IMR-90 (cell line): ENCODE measurements at regions not wholly inside any gene's neighbourhood (a gene's known extent, or its start where the extent isn't known, plus 50 kb on each side); places are given as distances from the start of the nearest gene placed in this dataset.
"Not testable (repeated sequence)": the region's sequence is repeated elsewhere in the genome, so short reads cannot be mapped to it uniquely, and the experiment has no call there.

Source experiments
- ATAC-seq: fragments of 200-7000 bp; cut with Tn5 transposase; 2 replicates; pipeline ENCODE4 v1.9.1; 2020; ENCODE audit warnings: low read depth, mild to moderate bottlenecking, moderate library complexity
- BruUV-seq: library from RNA; stranded (reverse); fragments of 400-500 nt; replicated peaks from 2 replicates; lab custom pipeline; 2021; lab: Mats Ljungman, UMichigan
- CTCF ChIA-PET: fragments of 300-600 bp; formaldehyde crosslinking; extraction: SDS; loops from one replicate; lab custom pipeline; 2021; ENCODE audit warnings: antibody characterized with exemption; lab: Yijun Ruan, JAX
- POLR2A ChIA-PET: fragments of 300-600 bp; sonication (Branson Sonifier 250); formaldehyde crosslinking; loops from one replicate; lab custom pipeline; 2022; ENCODE audit warnings: antibody characterized with exemption; ENCODE audit not compliant: unreplicated experiment; lab: Charles Lee
- DNase-seq: peaks from one replicate; pipeline ENCODE4 v3.0.0; 2013
- H2AFZ ChIP-seq: replicated peaks from 2 replicates; pipeline ENCODE3; 2013; ENCODE audit warnings: low read length, mild to moderate bottlenecking; ENCODE audit not compliant: poor library complexity
- H2AK5ac ChIP-seq: 2 replicates; pipeline ENCODE4 v1.6.1; 2013; ENCODE audit warnings: low read depth, low read length, inconsistent platforms
- H2AK9ac ChIP-seq: replicated peaks from 2 replicates; pipeline ENCODE3; 2013; ENCODE audit warnings: mild to moderate bottlenecking, low read depth, low read length, moderate library complexity; ENCODE audit not compliant: poor library complexity
- H2BK120ac ChIP-seq: 2 replicates; pipeline ENCODE4 v1.6.1; 2013; ENCODE audit warnings: low read depth, low read length, inconsistent platforms
- H2BK15ac ChIP-seq: 3 replicates; pipeline ENCODE4 v1.6.1; 2013; ENCODE audit warnings: low read depth, low read length, inconsistent platforms
- H2BK20ac ChIP-seq: 2 replicates; pipeline ENCODE4 v1.6.1; 2013; ENCODE audit warnings: low read depth, mild to moderate bottlenecking, inconsistent platforms, low read length, moderate library complexity
- H2BK5ac ChIP-seq: 2 replicates; pipeline ENCODE4 v1.6.1; 2013; ENCODE audit warnings: mild to moderate bottlenecking, low read depth, low read length, inconsistent platforms; ENCODE audit not compliant: poor library complexity, severe bottlenecking
- H3K14ac ChIP-seq: replicated peaks from 2 replicates; pipeline ENCODE4 v1.6.1; 2013; ENCODE audit warnings: low read depth, low read length, inconsistent platforms
- H3K18ac ChIP-seq: 2 replicates; pipeline ENCODE4 v1.6.1; 2013; ENCODE audit warnings: low read depth, low read length, control low read depth
- H3K23ac ChIP-seq: 2 replicates; pipeline ENCODE4 v1.6.1; 2013; ENCODE audit warnings: low read depth, low read length, inconsistent platforms
- H3K27ac ChIP-seq: 2 replicates; pipeline ENCODE4 v1.5.1; 2013; ENCODE audit warnings: mild to moderate bottlenecking, control low read depth, low read length; ENCODE audit not compliant: insufficient read depth
- H3K27me3 ChIP-seq: 2 replicates; pipeline ENCODE4 v1.6.1; 2013; ENCODE audit warnings: low read length; ENCODE audit not compliant: control insufficient read depth, insufficient read depth
- H3K36me3 ChIP-seq: 2 replicates; pipeline ENCODE4 v1.6.1; 2013; ENCODE audit warnings: low read length, mixed read lengths; ENCODE audit not compliant: control insufficient read depth, insufficient read depth
- H3K4ac ChIP-seq: 2 replicates; pipeline ENCODE4 v1.6.1; 2013; ENCODE audit warnings: low read depth, low read length, inconsistent platforms
- H3K4me1 ChIP-seq: 2 replicates; pipeline ENCODE4 v1.6.1; 2013; ENCODE audit warnings: low read length, mixed read lengths; ENCODE audit not compliant: control insufficient read depth, insufficient read depth
- H3K4me2 ChIP-seq: 2 replicates; pipeline ENCODE4 v1.6.1; 2013; ENCODE audit warnings: low read depth, mild to moderate bottlenecking, control low read depth, low read length, moderate library complexity
- H3K4me3 ChIP-seq: 2 replicates; pipeline ENCODE4 v1.5.1; 2013; ENCODE audit warnings: low read depth, mild to moderate bottlenecking, control low read depth, low read length, moderate library complexity; ENCODE audit not compliant: insufficient read depth
- H3K56ac ChIP-seq: 2 replicates; pipeline ENCODE4 v1.6.1; 2013; ENCODE audit warnings: low read length, inconsistent platforms; ENCODE audit not compliant: insufficient read depth; ENCODE audit errors: extremely low read depth
- H3K79me1 ChIP-seq, 2 experiments: 2 replicates each; pipeline ENCODE4 v1.6.1; 2013; ENCODE audit warnings: low read length in 2 of 2, inconsistent platforms in 1 of 2, low read depth in 1 of 2
- H3K9ac ChIP-seq: 2 replicates; pipeline ENCODE4 v1.6.1; 2013; ENCODE audit warnings: low read depth, low read length, control low read depth
- H3K9me1 ChIP-seq: 2 replicates; pipeline ENCODE4 v1.6.1; 2013; ENCODE audit warnings: low read length, inconsistent platforms; ENCODE audit not compliant: insufficient read depth
- H3K9me3 ChIP-seq: 2 replicates; pipeline ENCODE4 v1.6.1; 2013; ENCODE audit warnings: low read length; ENCODE audit not compliant: control insufficient read depth, insufficient read depth
- H4K20me1 ChIP-seq: 2 replicates; pipeline ENCODE4 v1.6.1; 2013; ENCODE audit warnings: low read length, inconsistent platforms; ENCODE audit not compliant: insufficient read depth
- H4K5ac ChIP-seq: 2 replicates; pipeline ENCODE4 v1.6.1; 2013; ENCODE audit warnings: mild to moderate bottlenecking, low read depth, low read length, control low read depth
- H4K8ac ChIP-seq, 2 experiments: 2 replicates each; pipeline ENCODE4 v1.6.1; 2013; ENCODE audit warnings: low read depth in 2 of 2, low read length in 2 of 2, control low read depth in 1 of 2, inconsistent platforms in 1 of 2
- H4K91ac ChIP-seq: 2 replicates; pipeline ENCODE4 v1.6.1; 2013; ENCODE audit warnings: low read depth, low read length, inconsistent platforms; ENCODE audit not compliant: insufficient read depth
- WGBS, 2 experiments: methylation state at CpG; one replicate each; pipeline versions ENCODE4 v1.1.5 to v1.1.7; 2013; ENCODE audit warnings: missing lambda C conversion rate in 2 of 2; ENCODE audit not compliant: insufficient read length in 1 of 2; ENCODE audit errors: extremely low coverage in 2 of 2; 5-methylcytosine and 5-hydroxymethylcytosine counted together
- dilution Hi-C: fragments of 300-500 bp; cut with HindIII; formaldehyde crosslinking; loops from one replicate; pipeline ENCODE4 v1.14.3; 2018; ENCODE audit warnings: low sequenced_read_pairs; ENCODE audit not compliant: unreplicated experiment
- in situ Hi-C: fragments of 300-500 bp; cut with MboI; formaldehyde crosslinking; loops from 3 replicates; pipeline ENCODE4 v1.14.3; 2019; ENCODE audit warnings: low sequenced_read_pairs, inconsistent platforms, mixed read lengths
- intact Hi-C: fragments of 100-400 bp; cut with micrococcal nuclease; formaldehyde crosslinking; loops from 2 replicates; pipeline ENCODE4 v1.10.0; 2022

DNA sequence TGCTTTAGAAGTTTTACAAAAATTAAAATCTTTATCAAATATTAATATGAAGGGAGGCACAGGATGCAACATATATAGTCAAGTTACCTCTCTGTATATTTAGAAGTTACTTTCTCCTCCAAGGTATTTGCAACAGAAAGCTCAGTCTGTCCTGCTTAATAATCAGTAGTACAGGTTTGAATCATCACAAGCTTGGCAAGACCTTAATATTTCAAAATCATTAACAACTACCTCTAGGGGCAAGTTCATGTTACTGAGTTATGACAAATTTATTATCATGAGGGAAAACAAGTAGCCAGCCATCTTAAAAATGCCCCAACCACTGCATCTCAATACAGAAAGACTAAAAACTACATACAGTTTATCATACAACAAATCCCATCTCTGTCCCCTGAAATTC is 116.0 kb downstream of the PMAIP1 start:
- H3K27ac ChIP-seq, in situ Hi-C loops, H3K79me1 ChIP-seq, H2BK120ac ChIP-seq, H3K36me3 ChIP-seq, H3K9me1 ChIP-seq, DNase-seq, dilution Hi-C loops, H3K9me3 ChIP-seq, H2AFZ ChIP-seq, H3K4me1 ChIP-seq, ATAC-seq, H3K23ac ChIP-seq, H2AK9ac ChIP-seq, H2AK5ac ChIP-seq, POLR2A ChIA-PET, H3K4ac ChIP-seq, H4K20me1 ChIP-seq, H3K27me3 ChIP-seq, H2BK15ac ChIP-seq, H4K8ac ChIP-seq, H4K91ac ChIP-seq, H3K18ac ChIP-seq, BruUV-seq, H3K9ac ChIP-seq, H3K14ac ChIP-seq, H3K4me2 ChIP-seq, H2BK5ac ChIP-seq, H3K4me3 ChIP-seq, H2BK20ac ChIP-seq, CTCF ChIA-PET, H4K5ac ChIP-seq, H3K56ac ChIP-seq: not testable (repeated sequence)
- intact Hi-C loops, result loop anchor here (10.0 kb wide), 1 partner anchor 49 kb away; no protein-coding TSS in a partner anchor

DNA sequence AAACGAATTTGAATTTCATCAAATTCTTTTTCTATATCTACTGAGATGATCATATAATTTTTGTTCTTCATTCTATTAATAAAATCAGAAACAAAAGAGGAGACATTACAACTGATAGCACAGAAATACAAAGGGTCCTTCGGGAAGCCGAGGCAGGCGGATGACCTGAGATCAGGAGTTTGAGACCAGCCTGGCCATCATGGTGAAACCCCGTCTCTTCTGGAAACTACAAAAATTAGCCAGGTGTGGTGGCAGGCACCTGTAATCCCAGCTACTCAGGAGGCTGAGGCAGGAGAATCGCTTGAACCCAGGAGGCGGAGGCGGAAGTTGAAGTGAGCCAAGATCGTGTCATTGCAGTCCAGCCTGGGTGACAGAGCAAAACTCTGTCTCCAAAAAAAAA is 113.4 kb downstream of the PMAIP1 start:
- H4K5ac ChIP-seq, CTCF ChIA-PET, H2BK15ac ChIP-seq, dilution Hi-C loops, H4K20me1 ChIP-seq, H3K36me3 ChIP-seq, H2AFZ ChIP-seq, H3K79me1 ChIP-seq, BruUV-seq, H3K9me1 ChIP-seq, DNase-seq, H3K4me1 ChIP-seq, H3K4me3 ChIP-seq, H3K18ac ChIP-seq, H2BK5ac ChIP-seq, H3K14ac ChIP-seq, H3K4me2 ChIP-seq, H3K56ac ChIP-seq, H4K8ac ChIP-seq, H3K27me3 ChIP-seq, H4K91ac ChIP-seq, H2BK120ac ChIP-seq, H2AK5ac ChIP-seq, H3K23ac ChIP-seq, H3K27ac ChIP-seq, H2AK9ac ChIP-seq, H2BK20ac ChIP-seq, ATAC-seq, H3K9ac ChIP-seq, H3K9me3 ChIP-seq, POLR2A ChIA-PET, H3K4ac ChIP-seq, in situ Hi-C loops: not testable (repeated sequence)
- WGBS, 2 experiments, result 83% methylated on average over 1 of the region's 9 CpGs; no CpG with 5 or more reads in 1 of the 2 experiments
- intact Hi-C loops, result loop anchor here (10.0 kb wide), 1 partner anchor 52 kb away; no protein-coding TSS in a partner anchor
